HG02938 (cell line): ENCODE measurements at regions not wholly inside any gene's neighbourhood (a gene's known extent, or its start where the extent isn't known, plus 50 kb on each side); places are given as distances from the start of the nearest gene placed in this dataset.
"Not testable (repeated sequence)": the region's sequence is repeated elsewhere in the genome, so short reads cannot be mapped to it uniquely, and the experiment has no call there.

ENCODE experiments used
- ATAC-seq: cut with Tn5 transposase; IDR thresholded peaks from one replicate; pipeline ENCODE4 v1.9.1; 2021; ENCODE audit warnings: mild to moderate bottlenecking, moderate library complexity; ENCODE audit not compliant: unreplicated experiment

DNA sequence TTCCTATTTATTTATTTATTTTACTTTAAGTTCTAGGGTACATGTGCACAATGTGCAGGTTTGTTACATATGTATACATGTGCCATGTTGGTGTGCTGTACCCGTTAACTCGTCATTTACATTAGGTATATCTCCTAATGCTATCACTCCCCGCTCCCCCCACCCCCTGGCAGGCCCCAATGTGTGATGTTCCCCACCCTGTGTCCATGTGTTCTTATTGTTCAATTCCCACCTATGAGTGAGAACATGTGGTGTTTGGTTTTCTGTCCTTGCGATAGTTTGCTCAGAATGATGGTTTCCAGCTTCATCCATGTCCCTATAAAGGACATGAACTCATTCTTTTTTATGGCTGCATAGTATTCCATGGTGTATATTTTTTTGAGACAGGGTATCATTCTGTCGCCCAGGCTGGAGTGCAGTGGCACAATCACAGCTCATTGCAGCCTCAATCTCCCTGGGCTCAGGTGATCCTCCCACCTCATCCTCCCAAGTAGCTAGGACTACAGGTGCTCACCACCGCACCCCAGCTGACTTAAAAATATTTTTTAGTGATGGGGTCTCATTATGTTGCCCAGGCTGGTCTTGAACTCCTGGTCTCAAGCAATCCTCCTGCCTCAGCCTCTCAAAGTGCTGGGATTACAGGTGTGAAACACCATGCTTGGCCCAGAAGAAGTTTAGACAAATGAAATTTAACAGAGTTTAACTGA, 140.6 kb downstream of the NPIPB5 start:
- ATAC-seq = not testable (repeated sequence)

DNA sequence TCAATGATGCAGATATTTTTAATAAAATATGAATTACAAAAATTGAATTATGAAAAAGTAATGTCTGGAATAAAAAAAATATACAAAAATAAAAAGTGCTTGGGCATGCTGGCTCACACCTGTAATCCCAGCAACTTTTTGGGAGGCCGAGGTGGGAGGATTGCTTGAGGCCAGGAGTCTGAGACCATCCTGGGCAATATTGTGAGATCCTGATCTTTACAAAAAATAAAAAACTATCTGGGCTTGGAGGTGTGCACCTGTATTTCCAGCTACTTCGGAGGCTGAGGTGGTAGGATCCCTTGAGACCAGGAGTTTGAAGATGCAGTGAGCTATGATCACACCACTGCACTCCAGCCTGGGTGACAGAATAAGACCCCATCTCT, 141.8 kb downstream of the NPIPB5 start:
- no peak for ATAC-seq

DNA sequence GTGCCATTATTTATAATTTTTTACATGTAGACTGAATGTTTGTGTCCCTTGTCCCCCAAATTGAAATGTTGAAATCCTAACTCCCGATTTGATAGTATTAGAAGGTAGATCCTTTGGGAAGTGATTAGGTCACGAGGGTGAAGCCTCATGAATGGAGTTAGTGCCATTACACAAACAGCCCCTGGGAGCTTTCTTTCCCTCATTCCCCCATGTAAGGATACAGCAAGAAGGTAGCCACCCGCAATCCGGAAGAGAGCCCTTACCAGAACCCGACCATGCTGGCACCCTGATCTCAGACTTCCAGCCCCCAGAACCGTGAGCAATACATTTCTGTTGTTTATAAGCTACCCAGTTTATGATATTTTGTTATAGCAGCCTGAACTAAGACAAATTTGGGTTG, 143.2 kb downstream of the NPIPB5 start:
- ATAC-seq = no peak

DNA sequence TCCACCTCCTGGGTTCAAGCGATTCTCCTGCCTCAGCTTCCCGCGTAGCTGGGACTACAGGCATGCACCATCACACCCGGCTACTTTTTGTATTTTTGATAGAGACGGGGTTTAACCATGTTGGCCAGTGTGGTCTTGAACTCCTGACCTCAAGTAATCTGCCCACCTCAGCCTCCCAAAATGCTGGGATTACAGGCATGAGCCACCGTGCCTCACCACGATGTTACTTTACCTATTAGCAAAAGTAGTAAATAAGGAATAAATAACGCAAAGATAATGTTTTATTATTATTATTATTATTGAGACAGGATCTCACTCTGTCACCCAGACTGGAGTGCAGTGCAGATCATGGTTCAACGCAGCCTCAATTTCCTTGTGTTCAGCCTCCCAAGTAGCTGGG, 145.9 kb downstream of the NPIPB5 start:
- ATAC-seq = not testable (repeated sequence)

DNA sequence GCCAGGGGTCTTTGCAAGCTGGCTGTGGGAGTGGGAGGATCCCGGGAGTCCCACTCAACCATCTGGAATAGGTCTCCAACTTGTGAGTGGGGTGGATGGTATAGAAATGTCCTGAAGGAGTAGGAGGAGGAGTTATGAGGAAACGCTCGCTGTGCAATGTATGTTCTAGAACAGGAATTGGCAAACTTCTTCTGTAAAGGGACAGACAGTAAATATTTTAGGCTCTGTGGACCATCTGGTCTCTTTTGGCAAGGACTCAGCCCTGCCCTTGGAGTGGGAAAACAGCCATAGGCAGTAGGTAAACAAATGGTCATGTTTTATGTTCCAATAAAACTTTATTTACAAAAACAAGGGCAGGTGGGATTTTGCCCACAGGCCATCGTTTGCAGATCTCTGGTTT, 149.2 kb downstream of the NPIPB5 start:
- no peak for ATAC-seq

DNA sequence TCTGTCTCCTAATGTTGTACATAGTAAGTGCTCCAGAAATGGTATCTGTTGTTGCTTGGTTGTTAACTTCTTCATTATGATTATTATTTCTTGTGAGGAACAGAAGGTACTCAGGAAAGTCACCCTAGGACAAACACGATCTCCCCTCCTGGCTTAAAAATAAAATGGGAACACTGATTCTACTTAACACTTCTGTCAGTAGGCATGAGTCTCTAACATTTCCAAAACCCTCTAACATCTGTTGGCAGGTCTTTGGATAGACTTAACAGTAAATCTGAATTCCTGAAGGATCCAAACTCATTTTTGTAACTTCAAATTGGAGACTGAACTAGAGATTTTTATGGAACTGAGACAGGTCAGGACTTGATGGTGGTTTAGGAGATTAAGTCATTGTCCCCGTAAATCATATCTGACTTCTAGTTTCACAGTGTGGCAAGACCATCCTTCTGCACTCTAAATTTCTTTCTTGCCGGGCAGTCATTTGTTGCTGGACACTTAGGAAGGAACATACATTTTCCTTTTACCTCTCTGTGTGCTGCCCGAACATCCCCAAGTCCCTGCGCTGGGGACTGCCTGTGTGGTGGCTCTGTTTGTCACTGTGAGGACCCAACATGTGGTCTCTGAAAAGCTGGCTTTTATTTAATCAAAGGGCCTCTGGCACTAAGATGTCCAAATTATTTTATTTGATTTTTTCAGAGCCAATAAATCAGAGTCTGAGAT, 149.9 kb downstream of the NPIPB5 start:
- no peak for ATAC-seq

DNA sequence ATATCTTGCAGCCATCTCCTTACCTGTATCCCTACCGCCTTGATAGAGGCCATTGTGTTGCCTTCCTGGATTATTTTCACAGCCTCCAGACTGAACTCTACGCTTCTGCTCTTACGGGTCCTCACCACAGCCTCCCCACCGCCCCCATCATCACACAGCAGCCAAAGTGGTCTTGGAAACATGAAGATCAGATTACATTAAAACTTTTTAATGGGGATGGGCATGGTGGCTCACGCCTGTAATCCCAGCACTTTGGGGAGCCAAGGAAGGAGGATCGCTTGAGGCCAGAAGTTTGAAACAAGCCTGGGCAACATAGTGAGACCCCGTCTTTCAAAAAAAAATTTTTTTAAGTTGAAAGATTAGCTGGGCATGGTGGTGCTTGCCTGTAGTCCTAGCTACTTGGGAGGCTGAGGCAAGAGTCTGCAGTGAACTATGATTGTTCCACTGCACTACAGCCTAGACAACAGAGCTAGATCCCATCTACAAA, 150.5 kb downstream of the NPIPB5 start:
- ATAC-seq = no peak

DNA sequence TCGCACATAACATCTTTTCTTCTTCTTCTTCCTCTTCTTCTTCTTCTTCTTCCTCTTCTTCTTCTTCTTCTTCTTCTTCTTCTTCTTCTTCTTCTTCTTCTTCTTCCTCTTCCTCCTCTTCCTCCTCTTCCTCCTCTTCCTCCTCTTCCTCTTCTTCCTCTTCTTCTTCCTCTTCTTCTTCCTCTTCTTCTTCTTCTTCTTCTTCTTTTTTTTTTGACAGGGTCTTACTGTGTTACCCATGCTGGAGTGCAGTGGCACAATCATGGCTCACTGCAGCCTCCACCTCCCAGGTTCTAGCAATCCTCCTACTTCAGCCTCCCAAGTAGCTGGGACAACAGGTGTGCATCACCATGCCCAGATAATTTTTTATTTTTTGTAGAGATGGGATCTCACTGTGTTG, 151.0 kb upstream of the HS3ST2 start:
- not testable (repeated sequence) for ATAC-seq

DNA sequence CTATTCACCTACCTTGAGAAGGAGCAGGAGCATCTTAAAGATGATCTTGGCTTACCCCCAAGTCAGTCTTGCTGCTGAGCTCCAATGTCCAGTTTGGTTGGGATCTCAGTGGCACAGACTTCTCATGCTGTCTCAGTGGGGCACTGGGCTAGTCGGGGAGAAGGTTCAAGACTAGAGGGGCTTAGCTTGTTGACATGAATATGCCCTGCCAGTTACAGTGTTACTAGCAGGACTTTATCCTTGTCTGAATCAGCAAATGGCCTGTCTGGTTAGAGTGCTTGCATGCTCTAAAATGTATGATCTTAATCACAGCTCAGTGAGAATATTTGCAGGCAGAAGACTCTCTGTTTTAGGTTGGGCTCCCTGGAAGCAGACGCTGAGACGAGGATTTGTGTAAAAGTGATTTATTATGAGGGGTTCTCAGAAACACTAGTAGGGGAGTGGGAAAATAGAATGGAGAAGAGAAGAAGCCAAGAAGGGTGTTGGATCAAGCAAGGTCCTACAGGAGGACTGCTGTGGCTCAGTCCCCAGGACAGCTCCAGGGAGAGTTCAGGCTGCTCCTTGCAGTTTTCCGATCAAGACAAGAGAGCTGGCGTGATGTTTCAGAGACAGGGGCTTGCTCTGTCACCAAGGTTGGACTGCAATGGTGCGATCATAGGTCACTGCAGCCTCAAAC, 150.4 kb upstream of the HS3ST2 start:
- ATAC-seq = no peak

DNA sequence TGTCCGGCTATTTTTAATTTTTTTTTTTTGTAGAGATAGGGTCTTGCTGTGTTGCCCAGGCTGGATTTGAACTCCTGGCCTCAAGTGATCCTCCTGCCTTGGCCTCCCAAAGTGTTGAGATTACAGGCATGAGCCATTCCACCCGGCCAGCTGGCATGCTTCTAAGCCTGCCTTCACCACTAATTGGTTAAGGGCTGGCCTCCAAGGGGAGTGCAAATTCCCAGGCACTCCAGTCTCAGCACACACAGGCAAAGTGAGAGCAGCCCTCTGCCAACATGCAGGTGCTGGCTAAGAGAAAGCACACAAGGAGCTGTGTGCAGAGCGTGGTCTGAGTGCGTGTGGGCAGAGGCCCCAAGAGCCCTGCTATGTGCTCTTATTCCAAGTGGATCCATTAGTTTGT, 149.8 kb upstream of the HS3ST2 start:
- ATAC-seq = no peak

DNA sequence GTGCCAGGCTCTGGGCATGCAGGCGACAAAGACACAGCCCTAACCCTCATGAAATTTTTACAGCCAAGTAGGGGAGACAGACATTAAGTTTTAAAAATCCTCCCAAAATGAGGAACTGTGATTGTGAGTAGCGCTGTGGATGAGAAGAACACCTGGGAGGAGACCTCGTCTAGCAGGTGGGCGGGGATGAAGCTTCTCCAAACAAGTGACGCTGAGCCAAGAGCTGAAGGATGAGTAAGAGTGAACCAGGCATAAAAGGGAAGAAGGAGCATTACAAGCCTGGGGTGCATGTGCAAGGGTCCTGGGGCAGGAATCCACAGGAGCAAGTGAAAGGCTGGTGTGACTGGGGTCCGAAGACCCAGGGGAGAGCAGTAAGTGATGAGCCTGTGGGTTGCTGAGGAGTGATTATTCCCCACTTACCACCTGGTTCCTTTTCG, 149.4 kb upstream of the HS3ST2 start:
- no peak for ATAC-seq

DNA sequence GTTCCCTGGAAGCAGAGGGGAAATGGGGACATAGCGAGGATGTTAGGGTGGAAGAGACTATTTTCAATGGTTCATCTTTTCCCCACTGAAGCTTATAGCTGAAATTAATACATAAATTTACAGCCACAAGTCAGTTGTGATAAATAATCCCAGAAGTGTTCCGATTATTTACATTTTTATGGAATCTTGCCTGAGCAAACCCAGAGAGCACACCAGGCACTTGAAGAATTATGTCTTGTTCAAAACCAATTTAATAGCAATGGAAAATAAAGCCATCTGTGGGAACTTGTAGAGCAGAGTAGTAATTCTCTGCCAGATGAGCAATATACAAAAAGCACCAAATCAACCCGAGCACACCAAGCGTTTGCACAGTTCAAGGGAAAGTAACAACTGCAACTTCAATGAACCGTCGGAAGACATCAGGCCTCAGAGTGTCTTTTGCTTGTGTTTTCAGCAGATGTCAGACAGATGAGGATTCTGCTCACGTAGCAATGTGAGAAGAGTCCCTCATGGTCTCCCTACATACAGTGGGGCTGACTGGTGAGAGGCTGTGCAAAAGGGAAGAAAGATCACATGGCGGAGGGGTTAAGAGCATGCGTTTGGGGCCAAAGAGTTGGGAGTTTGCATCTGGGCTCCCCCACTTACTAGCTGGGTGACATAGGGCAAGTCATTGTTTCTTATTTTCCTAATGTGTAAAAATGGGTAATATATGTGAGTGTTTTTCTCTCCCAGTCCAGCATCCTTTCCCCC, 148.7 kb upstream of the HS3ST2 start:
- ATAC-seq = no peak

DNA sequence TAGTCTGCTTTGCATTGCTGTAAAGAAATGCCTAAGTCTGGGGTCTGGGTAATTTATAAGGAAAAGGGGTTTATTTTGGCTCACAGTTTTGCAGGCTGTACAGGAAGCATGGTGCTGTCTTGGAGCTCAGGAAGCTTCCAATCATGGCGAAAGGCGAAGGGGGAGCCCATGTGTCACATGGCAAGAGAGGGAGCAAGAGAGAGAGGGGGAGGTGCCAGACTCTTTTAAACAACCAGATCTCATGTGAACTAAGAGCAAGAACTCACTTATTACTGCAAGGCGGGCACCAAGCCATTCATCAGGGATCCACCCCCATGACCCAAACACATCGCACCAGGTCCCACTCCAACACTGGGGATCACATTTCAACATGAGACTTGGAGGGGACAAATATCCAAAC, 148.2 kb upstream of the HS3ST2 start:
- no peak for ATAC-seq

DNA sequence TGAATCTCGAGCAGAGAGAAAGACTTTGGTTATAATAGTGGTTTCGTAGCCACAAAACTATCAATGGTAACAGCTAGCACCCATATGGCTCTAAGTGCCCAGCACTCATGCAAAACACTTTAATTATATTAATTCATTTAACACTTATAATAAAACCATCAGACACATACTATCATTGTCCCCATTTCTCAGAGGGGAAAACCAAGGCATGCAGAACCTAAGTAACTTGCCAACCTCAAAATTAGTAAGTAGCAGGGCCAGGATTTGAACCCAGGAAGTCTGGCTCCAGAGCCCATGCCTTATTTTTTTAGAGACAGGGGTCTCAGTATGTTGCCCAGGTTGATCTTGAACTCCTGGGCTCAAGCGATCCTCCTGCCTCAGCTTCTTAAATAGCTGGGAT, 145.6 kb upstream of the HS3ST2 start:
- ATAC-seq = no peak

DNA sequence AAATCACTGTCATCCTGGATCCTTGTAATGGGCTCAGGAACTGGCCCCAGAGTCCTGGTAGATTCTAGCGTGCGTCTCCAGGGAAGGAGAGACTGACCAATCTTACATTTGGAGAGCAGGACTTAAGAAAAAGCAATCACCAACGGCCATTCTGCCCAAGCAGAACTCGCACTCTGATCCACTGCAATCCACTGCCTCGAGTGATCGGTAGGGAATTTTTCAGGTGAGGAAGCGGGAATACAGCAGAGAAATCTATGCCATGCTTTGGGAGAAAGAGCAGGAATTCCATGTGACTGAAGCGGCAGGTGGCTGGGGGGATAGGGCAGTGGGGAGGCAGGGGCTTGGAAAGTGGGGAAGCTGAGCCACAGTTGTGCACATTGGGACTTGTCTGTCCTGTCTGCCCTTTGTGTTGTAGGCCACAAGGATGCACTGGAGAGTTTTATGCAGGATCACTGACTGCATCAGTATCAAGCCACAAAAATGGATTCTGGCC, 143.9 kb upstream of the HS3ST2 start:
- ATAC-seq = no peak

DNA sequence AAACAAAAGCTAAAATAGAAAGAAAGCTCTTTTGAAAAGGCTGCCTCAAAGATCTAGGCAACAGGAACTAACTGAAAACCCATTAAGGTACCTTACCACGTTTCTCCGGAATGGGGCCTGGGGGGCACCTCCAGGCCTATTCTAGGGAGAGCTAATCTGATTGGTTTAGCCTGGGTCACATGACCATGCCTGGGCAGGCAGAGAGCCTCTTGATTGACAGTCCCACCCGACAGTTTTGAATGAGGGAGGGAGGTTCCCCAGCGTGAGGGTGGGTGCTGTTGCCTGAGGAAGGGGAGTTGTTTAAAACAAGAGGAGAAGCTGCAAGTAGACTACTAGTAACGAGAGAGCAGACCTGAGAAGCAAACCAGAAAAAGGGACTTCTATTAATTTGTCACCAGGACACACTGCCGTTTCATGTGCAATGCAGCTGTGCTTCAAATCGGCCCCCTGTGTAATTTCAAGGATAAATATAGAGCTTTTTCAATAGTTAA, 143.4 kb upstream of the HS3ST2 start:
- no peak for ATAC-seq

DNA sequence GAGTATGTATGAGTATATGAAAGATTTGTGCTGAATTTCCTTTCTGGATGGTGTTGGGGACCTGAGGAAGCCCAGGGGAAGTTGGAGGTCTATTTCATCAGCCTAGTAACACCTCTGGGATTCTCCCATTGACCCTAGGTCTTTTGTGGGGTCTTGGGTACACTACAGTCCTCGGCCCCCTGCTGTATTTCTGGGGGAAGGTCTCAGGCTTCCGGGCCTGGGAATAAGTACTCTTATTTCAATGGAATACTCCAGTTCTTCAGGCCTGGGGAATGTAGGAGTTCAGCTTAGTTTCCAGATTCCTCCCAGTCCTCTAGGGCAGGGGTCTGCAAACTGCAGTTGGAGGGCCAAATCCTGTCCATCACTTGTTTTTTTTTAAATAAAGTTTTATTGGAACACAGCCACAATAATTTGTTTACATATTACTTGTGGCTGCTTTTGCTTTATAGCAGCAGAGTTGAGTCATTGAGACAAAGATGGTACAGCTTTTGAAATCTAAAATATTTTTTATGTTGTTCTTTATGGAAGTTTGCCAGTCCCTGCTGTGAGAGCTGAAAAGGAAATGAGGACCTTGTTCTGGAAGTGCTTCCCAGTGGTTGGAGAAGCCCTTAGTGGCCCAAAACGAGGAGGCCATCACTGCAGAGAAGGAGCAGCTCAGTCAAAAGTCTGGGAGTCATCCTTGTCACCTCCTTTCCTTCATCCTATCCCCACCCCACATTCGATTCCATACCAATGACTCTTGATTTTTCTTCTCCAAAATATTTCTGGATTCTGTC, 142.5 kb upstream of the HS3ST2 start:
- ATAC-seq = no peak

DNA sequence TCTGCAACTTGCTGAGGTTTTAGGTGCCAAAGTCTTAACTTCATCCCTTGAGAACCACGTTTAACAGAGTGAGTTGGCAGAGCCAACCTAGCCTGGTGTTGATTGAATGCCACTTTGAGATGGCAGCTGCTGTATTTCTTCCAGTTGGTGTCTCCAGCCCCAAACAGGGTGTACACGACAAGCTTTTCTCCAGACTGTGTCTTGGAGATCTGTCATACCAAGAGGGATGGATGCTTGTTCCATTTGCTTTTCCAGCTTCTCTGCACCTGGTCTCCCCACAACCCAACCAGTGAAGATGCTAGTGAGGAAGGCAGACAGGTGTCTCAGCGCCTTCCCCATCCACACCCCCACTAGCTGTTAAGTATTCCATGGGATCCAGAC, 141.1 kb upstream of the HS3ST2 start:
- ATAC-seq = no peak

DNA sequence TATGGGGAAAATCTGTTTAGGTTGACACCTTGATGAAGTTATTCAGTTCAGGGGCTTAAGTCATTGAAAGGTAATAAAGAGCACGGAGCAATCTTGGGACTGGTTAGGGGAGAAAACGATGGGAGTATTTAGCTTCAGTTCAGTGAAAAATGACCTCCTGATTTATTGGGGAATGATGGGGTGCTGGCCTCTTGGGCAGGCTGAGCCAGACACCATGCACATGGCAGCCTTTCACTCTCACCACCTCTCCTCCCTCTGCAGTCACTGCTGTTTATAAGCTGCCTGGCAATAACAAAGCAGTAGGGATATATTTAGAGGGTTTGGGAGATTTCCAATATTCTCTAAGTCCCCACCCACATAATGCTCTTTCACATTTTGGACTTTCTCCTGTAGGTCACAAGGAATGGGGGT, 140.5 kb upstream of the HS3ST2 start:
- ATAC-seq = no peak

DNA sequence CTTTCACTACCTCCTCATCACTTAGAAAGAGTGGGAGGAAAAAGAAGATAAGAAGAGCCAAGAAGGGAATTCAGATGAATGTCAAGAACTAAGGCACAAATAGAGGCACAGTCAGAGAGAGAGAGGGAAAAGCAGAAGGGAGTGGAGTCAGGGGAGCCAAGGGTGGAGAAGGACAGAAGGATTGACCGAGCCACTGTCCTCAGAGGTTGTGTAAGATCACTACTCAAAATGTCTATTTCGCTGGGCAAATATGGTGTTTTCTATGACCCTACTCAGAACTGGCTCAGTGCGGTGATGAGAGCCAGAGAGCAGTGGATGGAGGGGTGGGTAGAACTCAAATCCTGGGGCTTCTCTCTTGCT, 139.2 kb upstream of the HS3ST2 start:
- ATAC-seq = no peak
